Stimulated activated CD4-positive, alpha-beta T cell treated with anti-CD3 and anti-CD28 coated beads, Interleukin-12 subunit alpha, Interleukin-12 subunit beta, amount 100 ng/mL, for 24 hours (primary cell): ENCODE measurements at regions not wholly inside any gene's neighbourhood (a gene's known extent, or its start where the extent isn't known, plus 50 kb on each side); places are given as distances from the start of the nearest gene placed in this dataset.

Source experiments
- DNase-seq, 2 experiments: peaks; one replicate each; pipeline ENCODE4 v3.0.0-alpha.2; 2020; ENCODE audit warnings: low read depth in 2 of 2

DNA sequence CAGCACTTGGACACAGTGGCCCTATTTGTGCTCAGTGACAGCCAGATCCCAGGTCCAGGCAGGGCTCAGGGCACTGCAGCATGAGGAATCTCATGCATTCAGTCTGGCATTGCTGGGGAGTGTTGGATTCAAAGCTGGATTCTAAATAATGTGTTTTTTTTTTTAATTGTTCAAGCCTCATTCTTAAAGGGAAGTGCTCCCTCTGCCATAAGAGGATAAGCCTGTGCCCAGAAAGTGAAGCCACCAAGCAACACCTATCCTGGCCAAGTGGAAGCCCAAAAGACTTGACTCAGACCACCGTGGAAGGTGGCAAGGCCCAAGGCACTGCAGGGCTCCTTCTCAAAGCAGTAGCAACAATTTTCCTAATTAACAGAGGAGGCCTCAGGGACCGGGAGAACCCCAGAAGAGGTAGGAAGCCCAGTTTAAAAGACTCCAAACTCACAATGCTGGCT lies 135.6 kb downstream of the ACTL7B start:
- DNase-seq = no peak

DNA sequence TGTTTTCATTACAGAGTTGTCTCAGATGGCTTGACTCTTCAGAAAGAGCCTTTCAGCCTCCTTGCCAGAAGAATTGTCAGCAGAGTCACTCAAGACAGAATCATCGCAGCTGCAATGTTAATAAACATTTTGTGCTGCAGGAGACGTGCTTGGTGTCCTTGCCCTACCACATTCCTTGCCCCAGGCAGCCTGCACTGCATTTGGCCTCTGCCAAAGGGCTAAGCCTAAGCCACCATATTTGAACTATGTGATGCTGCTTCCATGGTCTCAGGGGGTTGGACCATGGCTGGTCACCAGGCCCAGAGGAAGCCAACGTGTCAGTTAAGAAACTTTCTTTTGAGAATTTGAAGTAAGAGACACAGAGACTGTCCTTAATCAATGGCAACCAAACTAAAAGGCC lies 145.4 kb downstream of the ACTL7B start:
- DNase-seq = no peak

DNA sequence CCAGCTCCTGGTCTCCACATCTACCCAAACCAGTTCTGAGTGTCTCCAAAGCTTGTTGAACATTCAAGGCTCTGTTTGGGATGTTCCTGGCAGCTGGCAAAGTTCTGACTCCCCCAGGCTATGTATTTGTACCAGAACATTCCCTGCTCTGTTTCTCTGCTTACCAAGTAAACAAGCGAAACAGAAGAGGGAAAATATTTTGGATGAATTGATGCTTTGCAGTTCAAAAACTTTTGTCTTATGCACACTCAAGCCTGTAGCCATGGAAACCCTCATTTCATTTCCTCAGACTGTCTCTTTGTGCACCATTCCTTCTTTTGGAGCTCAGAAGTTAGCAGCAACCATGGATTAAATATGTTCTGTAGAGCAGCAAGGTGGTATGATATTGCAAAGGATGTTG lies 145.8 kb downstream of the ACTL7B start:
- DNase-seq = no peak

DNA sequence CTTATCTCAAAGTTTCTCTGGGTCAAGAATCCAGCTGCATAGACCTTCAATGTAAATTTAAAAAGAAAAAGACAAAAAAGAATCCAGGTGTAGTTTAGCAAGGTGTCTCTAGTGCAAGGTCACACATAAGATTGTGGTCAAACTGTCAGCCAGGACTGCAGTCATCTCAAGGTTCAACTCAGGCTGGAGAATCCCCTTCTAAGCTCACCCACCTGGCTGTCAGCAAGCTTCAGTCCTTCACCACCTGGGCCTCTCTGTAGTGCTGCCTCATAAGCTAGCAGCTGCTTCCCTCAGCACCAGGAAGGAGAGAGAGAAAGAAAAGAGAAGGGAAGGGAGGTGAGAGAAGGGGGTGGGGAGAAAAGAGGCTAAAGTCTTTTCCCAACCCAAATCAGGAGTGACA lies 146.7 kb downstream of the ACTL7B start:
- no peak for DNase-seq

GRCh38 chr9:108708448-108708847 lies 147.3 kb downstream of the ACTL7B start:
- DNase-seq = no peak

DNA sequence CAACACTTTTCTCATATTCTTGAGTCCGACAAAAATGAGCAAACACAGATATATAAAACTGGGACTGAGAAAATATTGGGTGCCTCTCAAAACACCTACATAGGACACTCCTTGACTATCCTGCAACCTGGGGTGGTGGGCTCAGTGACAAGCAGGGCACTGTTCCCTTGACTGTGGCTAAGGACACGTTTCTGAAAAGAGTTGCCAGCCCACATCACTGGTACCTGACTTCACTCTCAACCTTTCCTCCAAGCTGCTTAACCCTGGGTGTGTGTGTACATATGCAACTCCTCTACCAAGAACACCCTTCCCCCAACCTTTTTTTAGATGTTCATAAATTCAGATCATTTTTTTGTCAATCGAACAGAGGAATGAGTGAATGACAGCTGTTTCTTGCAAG lies 148.7 kb downstream of the ACTL7B start:
- DNase-seq = no peak

DNA sequence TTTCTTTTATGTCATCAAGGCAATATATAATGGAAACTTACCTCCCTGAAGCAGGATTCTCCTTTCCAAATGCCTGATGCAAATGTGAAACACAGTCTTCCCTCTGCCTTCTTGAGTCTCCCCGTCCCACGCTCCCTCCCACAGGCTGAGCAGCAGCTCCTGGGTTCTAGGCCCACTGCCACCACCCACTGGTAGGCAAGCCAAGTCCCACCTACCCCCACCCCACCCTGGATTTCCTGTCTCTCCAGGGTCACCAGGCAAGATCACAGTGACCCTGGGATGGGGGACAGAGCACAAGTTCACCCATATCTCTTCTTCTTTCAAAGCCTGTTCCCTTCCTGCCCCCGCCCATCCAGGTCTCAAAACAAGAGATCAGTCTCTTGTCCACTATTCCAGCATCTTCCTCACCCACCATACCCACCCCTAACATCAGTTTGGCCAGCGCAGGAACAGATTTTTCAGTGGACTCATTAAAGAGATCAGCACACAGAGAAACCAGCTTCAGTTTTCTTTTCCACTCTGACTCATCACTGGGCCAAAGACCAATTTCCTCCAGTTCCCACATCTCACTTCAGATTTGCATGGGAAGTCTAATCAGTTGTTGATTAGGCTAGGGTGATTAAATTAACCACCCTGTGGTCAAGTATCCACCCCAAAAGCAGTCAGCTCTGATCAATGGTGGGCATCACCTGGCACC lies 151.5 kb downstream of the ACTL7B start:
- no peak for DNase-seq

- DNase-seq = no peak
Observed at GRCh38 chr9:108703429-108703828, 152.4 kb downstream of the ACTL7B start.

GRCh38 chr9:108702681-108703080 lies 153.1 kb downstream of the ACTL7B start:
- no peak for DNase-seq

- no peak for DNase-seq
Observed at GRCh38 chr9:108698801-108699200, 157.0 kb downstream of the ACTL7B start.

- no peak for DNase-seq
Observed at GRCh38 chr9:108698231-108698630, 157.6 kb downstream of the ACTL7B start.

DNA sequence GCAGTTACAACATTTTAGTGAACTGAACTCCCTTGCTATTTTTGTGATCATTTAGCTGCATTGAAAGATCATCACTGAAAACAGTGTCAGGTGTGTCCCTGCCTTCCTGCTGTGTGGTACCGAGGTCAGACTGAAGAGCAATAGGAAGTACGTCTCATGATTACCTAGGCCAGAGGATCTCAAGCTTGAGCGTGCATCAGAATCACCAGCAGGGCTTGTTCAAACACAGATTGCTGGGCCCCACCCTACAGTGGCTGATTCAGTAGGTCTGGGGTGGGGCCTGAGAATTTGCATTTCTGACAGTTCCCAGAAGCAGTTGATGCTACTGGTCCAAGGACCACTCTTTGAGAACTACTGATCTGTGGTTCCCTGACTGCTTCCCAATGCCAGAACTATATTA lies 159.6 kb downstream of the ACTL7B start:
- no peak for DNase-seq

DNA sequence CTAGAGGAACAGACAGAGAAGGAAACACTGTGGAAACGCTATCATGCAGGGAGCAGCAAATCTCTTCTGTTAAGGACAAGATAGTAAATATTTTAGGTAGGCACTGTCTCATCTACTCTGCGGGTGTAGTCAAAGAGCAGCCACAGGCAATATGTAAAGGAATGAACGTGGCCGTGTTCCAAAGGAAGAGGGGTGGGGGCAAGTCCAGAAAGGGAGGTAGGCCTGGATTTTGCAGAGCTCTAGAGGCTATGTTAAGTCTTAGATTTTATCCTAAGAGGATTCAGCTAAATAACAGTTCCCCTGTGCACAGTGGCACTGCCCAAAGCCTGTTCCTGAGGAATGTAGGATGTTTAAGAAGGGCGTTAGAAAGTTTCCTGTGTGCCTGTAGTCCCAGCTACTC lies 161.6 kb downstream of the ACTL7B start:
- no peak for DNase-seq

- no peak for DNase-seq
Observed at GRCh38 chr9:108691614-108692013, 164.2 kb downstream of the ACTL7B start.

DNA sequence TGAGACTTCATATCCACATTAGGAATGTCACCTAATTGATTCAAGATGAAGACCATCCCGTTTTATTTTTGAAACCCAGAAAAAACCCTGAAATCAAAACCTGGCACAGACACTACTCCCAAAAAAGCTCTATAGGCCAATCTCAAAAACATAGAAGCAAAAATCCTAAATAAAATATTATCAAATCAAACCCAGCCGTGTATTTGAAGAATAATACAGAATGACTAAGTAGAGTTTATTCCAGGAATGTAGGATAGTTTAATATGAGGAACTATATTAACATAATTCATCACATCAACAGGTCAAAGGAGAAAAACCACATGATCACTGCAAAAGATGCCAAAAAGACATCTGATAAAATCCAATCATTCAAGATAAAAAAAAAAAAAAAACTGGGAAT lies 167.1 kb downstream of the ACTL7B start:
- DNase-seq = no peak

DNA sequence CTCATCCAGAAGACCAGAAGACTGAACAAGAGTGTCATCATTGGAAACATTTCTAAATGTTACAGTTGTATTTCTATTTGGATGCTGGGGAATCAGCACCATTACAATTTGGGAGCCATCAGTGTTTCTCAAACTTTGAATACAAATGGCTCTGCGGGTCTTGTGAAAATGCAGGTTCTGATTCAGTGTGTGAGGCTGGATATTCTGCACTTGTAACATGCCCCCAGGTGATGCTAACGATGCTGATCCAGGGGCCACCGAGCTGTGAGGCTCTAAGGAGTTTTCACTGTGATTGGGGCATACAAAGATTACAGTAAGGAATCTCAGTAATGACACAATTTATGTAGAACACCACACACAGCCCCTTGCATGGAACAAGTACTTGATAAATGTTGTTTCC lies 167.7 kb downstream of the ACTL7B start:
- no peak for DNase-seq

- DNase-seq = no peak
Observed at GRCh38 chr9:108687006-108687987, 168.5 kb downstream of the ACTL7B start.

- no peak for DNase-seq
Observed at GRCh38 chr9:108684288-108685025, 171.3 kb downstream of the ACTL7B start.

DNA sequence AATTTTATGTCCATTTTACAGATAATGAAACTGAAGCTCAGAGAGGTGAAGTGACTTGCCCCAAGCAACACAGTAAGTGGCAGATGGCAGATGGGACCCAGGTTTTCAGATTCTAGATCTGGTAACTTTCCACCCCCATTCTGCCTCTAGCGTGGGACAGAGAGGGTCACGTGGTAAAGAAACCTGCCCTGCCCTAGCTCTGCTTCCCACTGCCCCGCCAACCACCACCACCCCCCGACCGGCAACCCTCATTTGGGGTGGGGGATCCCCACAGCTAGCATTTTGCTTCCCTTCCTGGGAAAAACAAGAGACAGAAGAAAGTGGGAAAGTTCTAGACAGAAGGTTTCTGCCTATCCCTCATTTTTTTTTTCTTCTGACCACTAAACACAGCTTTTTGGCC lies 172.5 kb downstream of the ACTL7B start:
- no peak for DNase-seq

- DNase-seq = no peak
Observed at GRCh38 chr9:108681851-108682590, 173.8 kb downstream of the ACTL7B start.

GRCh38 chr9:108680946-108681345 lies 174.8 kb downstream of the ACTL7B start:
- no peak for DNase-seq

DNA sequence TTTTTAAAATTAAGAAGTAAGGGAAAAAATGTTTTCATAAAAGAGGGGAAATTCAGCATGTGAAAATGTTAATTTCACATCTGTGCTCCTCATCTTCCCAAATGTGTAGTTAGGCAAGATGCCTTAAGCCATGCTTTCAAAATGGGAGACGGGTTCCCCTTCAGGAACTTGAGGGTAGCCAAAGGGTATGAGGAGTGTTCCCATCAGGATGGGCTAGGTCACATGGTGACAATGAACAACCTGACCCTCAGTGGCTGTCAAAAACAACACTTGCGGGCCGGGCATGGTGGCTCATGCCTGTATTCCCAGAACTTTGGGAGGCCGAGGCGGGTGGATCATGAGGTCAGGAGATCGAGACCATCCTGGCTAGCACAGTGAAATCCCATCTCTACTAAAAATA lies 178.0 kb downstream of the ACTL7B start:
- no peak for DNase-seq
